ENCODE measurements at regions not wholly inside any gene's neighbourhood (a gene's known extent, or its start where the extent isn't known, plus 50 kb on each side); places are given as distances from the start of the nearest gene placed in this dataset.

GRCh38 chr5:116626945-116627679 lies 52.5 kb upstream of the SEMA6A start:
- peaks cover 60% of the 10 kb centered on the region for H3K4me1 Mint-ChIP-seq
- no peak overlapping the region for H3K4me3 Mint-ChIP-seq
- ChIA-PET CTCF (interaction anchor here (2.0 kb wide), 1 partner anchor 11 kb away, joined by 5 read pairs; no protein-coding TSS in a partner anchor), POLR2A (no interaction called here)
- no peak for DNase-seq (ENCODE audit: low spot score)
- H3K9me3 Mint-ChIP-seq: no peaks in the 10 kb centered on the region
- no peak overlapping the region for H3K27ac Mint-ChIP-seq
- peaks cover 16% of the 10 kb centered on the region for H3K27me3 Mint-ChIP-seq (ENCODE audit: low read depth)
- no peak for ATAC-seq
- no peak for TF ChIP-seq OVOL2 (CRISPR knock-in tag; IDR thresholded peaks at IDR 0.05; ENCODE audit: borderline replicate concordance)
- TF ChIP-seq, protein P1, sequence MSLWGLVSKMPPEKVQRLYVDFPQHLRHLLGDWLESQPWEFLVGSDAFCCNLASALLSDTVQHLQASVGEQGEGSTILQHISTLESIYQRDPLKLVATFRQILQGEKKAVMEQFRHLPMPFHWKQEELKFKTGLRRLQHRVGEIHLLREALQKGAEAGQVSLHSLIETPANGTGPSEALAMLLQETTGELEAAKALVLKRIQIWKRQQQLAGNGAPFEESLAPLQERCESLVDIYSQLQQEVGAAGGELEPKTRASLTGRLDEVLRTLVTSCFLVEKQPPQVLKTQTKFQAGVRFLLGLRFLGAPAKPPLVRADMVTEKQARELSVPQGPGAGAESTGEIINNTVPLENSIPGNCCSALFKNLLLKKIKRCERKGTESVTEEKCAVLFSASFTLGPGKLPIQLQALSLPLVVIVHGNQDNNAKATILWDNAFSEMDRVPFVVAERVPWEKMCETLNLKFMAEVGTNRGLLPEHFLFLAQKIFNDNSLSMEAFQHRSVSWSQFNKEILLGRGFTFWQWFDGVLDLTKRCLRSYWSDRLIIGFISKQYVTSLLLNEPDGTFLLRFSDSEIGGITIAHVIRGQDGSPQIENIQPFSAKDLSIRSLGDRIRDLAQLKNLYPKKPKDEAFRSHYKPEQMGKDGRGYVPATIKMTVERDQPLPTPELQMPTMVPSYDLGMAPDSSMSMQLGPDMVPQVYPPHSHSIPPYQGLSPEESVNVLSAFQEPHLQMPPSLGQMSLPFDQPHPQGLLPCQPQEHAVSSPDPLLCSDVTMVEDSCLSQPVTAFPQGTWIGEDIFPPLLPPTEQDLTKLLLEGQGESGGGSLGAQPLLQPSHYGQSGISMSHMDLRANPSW (CRISPR knock-in tag; conservative IDR thresholded peaks at IDR 0.05; ENCODE audit: low read depth): no peak
- no peaks in the 10 kb centered on the region for H3K36me3 Mint-ChIP-seq

DNA sequence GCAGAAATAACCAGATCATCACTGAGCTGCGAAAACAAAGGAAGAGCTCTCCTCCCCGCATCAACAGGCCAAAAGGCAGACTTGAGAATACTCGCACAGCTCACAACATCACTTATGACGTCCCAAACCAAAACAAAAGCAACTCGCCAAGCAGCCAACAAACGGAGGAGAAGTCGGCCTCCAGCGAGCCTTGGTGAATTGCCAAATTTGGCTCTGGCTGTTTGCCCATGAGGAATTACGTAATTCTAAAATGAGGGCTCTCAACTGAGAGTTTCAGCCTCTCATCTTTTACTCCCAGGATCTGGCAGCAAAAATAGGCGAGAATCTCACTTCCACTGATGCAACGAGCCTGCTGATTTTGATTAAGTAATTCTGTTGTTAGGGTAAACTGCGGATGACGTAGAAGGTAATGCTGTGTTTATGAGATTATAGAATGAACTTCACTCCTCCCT lies 51.7 kb upstream of the SEMA6A start:
- ATAC-seq (no peak), DNase-seq (ENCODE audit: low spot score) (no peak)
- H3K9me3 Mint-ChIP-seq: no peaks in the 10 kb centered on the region
- no peaks in the 10 kb centered on the region for H3K36me3 Mint-ChIP-seq
- POLR2A ChIA-PET: no interaction called here
- H3K27me3 Mint-ChIP-seq (ENCODE audit: low read depth): peaks cover 16% of the 10 kb centered on the region
- peaks cover 62% of the 10 kb centered on the region for H3K4me1 Mint-ChIP-seq
- H3K27ac Mint-ChIP-seq: peak overlapping the region; percentile 31; the same call in 1 of the 2 replicates
- CTCF ChIA-PET: interaction anchor here (2.0 kb wide), 1 partner anchor 11 kb away, joined by 5 read pairs; no protein-coding TSS in a partner anchor
- H3K4me3 Mint-ChIP-seq: no peak overlapping the region
- TF ChIP-seq PREB (CRISPR knock-in tag; IDR thresholded peaks at IDR 0.05; ENCODE audit: borderline replicate concordance): no peak
- no peak for TF ChIP-seq ZBTB21 (CRISPR knock-in tag; IDR thresholded peaks at IDR 0.05; ENCODE audit: borderline replicate concordance)
- no peak for TF ChIP-seq SOX15 (CRISPR knock-in tag; IDR thresholded peaks at IDR 0.05)
